ENCODE measurements at regions not wholly inside any gene's neighbourhood (a gene's known extent, or its start where the extent isn't known, plus 50 kb on each side); places are given as distances from the start of the nearest gene placed in this dataset.

- SMC1A ChIA-PET (ENCODE audit: uncharacterized antibody, unreplicated experiment) = no interaction called here
- POLR2A ChIA-PET = no interaction called here
- no peak for TF ChIP-seq NFYA (IDR thresholded peaks at IDR 0.05; ENCODE audit: borderline replicate concordance, low read depth, low read length)
- no peak for TF ChIP-seq SMC3 (IDR thresholded peaks at IDR 0.05; ENCODE audit: borderline replicate concordance, low read length)
- TF ChIP-seq CBX5 (IDR thresholded peaks at IDR 0.05; ENCODE audit: low read depth) = no peak
- no peak for TF ChIP-seq FOXK2 (IDR thresholded peaks at IDR 0.05)
- no peak for TF ChIP-seq ZSCAN29 (IDR thresholded peaks at IDR 0.05)
- no peak for TF ChIP-seq MXI1 (IDR thresholded peaks at IDR 0.05; ENCODE audit: low read depth, low read length)
- TF ChIP-seq, protein P1, sequence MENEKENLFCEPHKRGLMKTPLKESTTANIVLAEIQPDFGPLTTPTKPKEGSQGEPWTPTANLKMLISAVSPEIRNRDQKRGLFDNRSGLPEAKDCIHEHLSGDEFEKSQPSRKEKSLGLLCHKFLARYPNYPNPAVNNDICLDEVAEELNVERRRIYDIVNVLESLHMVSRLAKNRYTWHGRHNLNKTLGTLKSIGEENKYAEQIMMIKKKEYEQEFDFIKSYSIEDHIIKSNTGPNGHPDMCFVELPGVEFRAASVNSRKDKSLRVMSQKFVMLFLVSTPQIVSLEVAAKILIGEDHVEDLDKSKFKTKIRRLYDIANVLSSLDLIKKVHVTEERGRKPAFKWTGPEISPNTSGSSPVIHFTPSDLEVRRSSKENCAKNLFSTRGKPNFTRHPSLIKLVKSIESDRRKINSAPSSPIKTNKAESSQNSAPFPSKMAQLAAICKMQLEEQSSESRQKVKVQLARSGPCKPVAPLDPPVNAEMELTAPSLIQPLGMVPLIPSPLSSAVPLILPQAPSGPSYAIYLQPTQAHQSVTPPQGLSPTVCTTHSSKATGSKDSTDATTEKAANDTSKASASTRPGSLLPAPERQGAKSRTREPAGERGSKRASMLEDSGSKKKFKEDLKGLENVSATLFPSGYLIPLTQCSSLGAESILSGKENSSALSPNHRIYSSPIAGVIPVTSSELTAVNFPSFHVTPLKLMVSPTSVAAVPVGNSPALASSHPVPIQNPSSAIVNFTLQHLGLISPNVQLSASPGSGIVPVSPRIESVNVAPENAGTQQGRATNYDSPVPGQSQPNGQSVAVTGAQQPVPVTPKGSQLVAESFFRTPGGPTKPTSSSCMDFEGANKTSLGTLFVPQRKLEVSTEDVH (IDR thresholded peaks at IDR 0.05; ENCODE audit: low read depth, partially characterized antibody) = no peak
- TF ChIP-seq, protein P2, sequence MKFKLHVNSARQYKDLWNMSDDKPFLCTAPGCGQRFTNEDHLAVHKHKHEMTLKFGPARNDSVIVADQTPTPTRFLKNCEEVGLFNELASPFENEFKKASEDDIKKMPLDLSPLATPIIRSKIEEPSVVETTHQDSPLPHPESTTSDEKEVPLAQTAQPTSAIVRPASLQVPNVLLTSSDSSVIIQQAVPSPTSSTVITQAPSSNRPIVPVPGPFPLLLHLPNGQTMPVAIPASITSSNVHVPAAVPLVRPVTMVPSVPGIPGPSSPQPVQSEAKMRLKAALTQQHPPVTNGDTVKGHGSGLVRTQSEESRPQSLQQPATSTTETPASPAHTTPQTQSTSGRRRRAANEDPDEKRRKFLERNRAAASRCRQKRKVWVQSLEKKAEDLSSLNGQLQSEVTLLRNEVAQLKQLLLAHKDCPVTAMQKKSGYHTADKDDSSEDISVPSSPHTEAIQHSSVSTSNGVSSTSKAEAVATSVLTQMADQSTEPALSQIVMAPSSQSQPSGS (IDR thresholded peaks at IDR 0.05; ENCODE audit: low read length) = no peak
- TF ChIP-seq IRF5 (IDR thresholded peaks at IDR 0.05; ENCODE audit: borderline replicate concordance) = no peak
- TF ChIP-seq, protein P3, sequence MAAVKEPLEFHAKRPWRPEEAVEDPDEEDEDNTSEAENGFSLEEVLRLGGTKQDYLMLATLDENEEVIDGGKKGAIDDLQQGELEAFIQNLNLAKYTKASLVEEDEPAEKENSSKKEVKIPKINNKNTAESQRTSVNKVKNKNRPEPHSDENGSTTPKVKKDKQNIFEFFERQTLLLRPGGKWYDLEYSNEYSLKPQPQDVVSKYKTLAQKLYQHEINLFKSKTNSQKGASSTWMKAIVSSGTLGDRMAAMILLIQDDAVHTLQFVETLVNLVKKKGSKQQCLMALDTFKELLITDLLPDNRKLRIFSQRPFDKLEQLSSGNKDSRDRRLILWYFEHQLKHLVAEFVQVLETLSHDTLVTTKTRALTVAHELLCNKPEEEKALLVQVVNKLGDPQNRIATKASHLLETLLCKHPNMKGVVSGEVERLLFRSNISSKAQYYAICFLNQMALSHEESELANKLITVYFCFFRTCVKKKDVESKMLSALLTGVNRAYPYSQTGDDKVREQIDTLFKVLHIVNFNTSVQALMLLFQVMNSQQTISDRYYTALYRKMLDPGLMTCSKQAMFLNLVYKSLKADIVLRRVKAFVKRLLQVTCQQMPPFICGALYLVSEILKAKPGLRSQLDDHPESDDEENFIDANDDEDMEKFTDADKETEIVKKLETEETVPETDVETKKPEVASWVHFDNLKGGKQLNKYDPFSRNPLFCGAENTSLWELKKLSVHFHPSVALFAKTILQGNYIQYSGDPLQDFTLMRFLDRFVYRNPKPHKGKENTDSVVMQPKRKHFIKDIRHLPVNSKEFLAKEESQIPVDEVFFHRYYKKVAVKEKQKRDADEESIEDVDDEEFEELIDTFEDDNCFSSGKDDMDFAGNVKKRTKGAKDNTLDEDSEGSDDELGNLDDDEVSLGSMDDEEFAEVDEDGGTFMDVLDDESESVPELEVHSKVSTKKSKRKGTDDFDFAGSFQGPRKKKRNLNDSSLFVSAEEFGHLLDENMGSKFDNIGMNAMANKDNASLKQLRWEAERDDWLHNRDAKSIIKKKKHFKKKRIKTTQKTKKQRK (IDR thresholded peaks at IDR 0.05; ENCODE audit: low read depth, low read length) = no peak
- no peak for TF ChIP-seq FOXM1 (IDR thresholded peaks at IDR 0.05; ENCODE audit: low read depth, low read length)
- no peak for TF ChIP-seq LARP7 (IDR thresholded peaks at IDR 0.05)
- TF ChIP-seq ASH2L (IDR thresholded peaks at IDR 0.05; ENCODE audit: borderline replicate concordance, low read depth) = no peak
- TF ChIP-seq NFXL1 (IDR thresholded peaks at IDR 0.05; ENCODE audit: borderline replicate concordance) = no peak
Observed at GRCh38 chr5:108546939-108547338, 165.0 kb upstream of the FBXL17 start.

More at GRCh38 chr5:108546939-108547338, 165.0 kb upstream of the FBXL17 start:
- Histone ChIP-seq H3K4me2 (ENCODE audit: control insufficient read depth, insufficient read depth) (no peak overlapping the region), H3K27ac (ENCODE audit: control insufficient read depth, insufficient read depth) (no peak overlapping the region), H3K36me3 (ENCODE audit: control insufficient read depth in 2 of 2, insufficient read depth in 2 of 2, low read length in 1 of 2) (no peaks in the 10 kb centered on the region), H3K9me3 (replicated peaks; ENCODE audit: control insufficient read depth, insufficient read depth, low read length) (no peaks in the 10 kb centered on the region), H4K20me1 (ENCODE audit: control insufficient read depth, insufficient read depth) (no peaks in the 10 kb centered on the region), H3K79me2 (ENCODE audit: control insufficient read depth, insufficient read depth, low read length) (no peaks in the 10 kb centered on the region), H3K9ac (ENCODE audit: control insufficient read depth, insufficient read depth, low read length) (no peak overlapping the region), H2AFZ (ENCODE audit: control insufficient read depth, low read depth, low read length) (no peak overlapping the region), H3K4me3 (no peak overlapping the region), H3K27me3 (replicated peaks in 1 of 2; ENCODE audit: control insufficient read depth in 2 of 2, insufficient read depth in 2 of 2, low read length in 1 of 2) (no peaks in the 10 kb centered on the region), H3K4me1 (ENCODE audit: control insufficient read depth, insufficient read depth, low read length) (no peaks in the 10 kb centered on the region)
- RAD21 ChIA-PET (ENCODE audit: unreplicated experiment) = no interaction called here
- BruUV-seq (replicated peaks) = no TSS peak
- intact Hi-C loops (cut with micrococcal nuclease; ENCODE audit: unreplicated experiment) (no loop called here), in situ Hi-C loops (cut with MboI) (no loop called here)
- no peak for DNase-seq (ENCODE audit: low read depth, low spot score)
- FAIRE-seq = no peak
- ATAC-seq = no peak
- WGBS (ENCODE audit: insufficient coverage, insufficient replicate concordance, low lambda C conversion rate, missing lambda C conversion rate) = 61% methylated on average over 6 of the region's 6 CpGs
- CTCF ChIA-PET = interaction anchor here (1.5 kb wide), 1 partner anchor 26 kb away, joined by 3 read pairs; no protein-coding TSS in a partner anchor

All from GM12878 (cell line).